NB4 (cell line): ENCODE measurements at regions not wholly inside any gene's neighbourhood (a gene's known extent, or its start where the extent isn't known, plus 50 kb on each side); places are given as distances from the start of the nearest gene placed in this dataset.

Experiments used
- MYC ChIP-seq: IDR thresholded peaks from 2 replicates; pipeline ENCODE4 v1.6.1; 2011; ENCODE audit warnings: low read depth, low read length
- POLR2A ChIP-seq: IDR thresholded peaks from 2 replicates; pipeline ENCODE4 v1.6.1; 2011; ENCODE audit warnings: mild to moderate bottlenecking; ENCODE audit not compliant: insufficient read length; ENCODE audit errors: extremely low read depth
- TF ChIP-seq, protein P1 (sequence below): IDR thresholded peaks from one replicate; pipeline ENCODE4 v1.5.1; 2012; ENCODE audit warnings: low read depth, low read length
- TF ChIP-seq, protein P2 (sequence below): IDR thresholded peaks from 2 replicates; pipeline ENCODE4 v1.6.1; 2011; ENCODE audit warnings: low read depth, low read length

DNA sequence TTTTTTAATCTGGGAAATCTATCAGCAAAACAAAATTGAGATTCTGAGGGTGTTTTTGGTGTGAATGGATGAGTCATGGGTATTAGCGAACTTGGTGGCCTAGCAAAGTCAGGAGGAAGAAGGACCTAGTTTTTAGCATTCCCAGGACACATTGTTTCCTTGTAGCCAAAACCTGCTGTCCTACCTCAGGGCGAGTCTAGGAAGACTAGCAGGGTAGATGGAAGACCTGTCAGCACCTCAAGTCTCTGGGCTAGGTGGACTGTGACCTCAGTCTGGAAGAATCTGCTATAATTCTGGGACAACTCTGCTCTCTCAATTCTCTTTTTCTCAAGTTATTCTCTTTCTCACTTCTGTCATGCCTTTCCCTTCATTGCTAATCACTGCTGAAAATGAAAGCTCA lies 1399.3 kb upstream of the LRRTM1 start:
- TF ChIP-seq, protein P1, sequence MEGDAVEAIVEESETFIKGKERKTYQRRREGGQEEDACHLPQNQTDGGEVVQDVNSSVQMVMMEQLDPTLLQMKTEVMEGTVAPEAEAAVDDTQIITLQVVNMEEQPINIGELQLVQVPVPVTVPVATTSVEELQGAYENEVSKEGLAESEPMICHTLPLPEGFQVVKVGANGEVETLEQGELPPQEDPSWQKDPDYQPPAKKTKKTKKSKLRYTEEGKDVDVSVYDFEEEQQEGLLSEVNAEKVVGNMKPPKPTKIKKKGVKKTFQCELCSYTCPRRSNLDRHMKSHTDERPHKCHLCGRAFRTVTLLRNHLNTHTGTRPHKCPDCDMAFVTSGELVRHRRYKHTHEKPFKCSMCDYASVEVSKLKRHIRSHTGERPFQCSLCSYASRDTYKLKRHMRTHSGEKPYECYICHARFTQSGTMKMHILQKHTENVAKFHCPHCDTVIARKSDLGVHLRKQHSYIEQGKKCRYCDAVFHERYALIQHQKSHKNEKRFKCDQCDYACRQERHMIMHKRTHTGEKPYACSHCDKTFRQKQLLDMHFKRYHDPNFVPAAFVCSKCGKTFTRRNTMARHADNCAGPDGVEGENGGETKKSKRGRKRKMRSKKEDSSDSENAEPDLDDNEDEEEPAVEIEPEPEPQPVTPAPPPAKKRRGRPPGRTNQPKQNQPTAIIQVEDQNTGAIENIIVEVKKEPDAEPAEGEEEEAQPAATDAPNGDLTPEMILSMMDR: no peak
- no peak for TF ChIP-seq POLR2A
- TF ChIP-seq, protein P2, sequence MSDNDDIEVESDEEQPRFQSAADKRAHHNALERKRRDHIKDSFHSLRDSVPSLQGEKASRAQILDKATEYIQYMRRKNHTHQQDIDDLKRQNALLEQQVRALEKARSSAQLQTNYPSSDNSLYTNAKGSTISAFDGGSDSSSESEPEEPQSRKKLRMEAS: no peak
- TF ChIP-seq MYC: no peak
